ENCODE measurements at regions not wholly inside any gene's neighbourhood (a gene's known extent, or its start where the extent isn't known, plus 50 kb on each side); places are given as distances from the start of the nearest gene placed in this dataset.

DNA sequence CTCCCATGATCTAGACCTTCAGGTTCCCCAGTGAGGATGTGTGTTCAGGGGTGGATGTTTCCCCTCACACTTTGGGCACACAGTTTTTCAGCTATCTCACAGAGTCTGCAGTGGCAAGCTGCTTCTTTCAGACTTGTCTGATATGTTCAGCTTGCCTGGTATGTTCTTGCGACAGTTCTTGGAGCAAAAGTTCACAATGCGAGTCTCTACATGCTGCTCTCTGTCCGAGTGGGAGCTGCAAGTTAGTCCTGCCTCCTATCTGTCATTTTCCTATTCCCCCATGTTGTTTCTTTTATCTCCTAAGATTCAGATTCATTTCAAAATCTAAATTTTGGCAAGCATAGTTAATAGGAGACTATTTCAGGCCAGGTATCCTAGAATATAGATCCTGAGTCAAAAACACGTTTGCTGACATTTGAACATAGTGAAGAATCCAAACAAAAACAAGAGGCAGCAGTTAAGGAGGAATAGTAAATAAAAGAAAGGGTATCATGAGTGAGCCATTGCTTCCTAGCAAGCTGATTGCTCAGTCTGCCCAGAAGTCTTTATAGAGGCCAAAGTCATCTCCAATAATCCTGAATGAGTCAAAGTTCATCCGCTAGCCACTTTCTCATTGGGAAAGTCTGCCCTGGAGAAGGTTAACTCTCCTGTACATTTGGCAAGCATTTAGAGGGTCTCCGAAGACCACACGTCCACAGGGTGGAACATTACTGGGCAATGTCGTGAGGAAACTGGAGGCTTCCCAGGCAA lies 140.2 kb upstream of the MOCS1 start:
- Histone ChIP-seq H3K36me3 (no peaks in the 10 kb centered on the region), H3K27ac (no peak overlapping the region), H4K20me1 (no peaks in the 10 kb centered on the region), H3K9me3 (replicated peaks in 1 of 11) (no peaks in the 10 kb centered on the region), H3K4me2 (peak overlapping the region in 4 of 11 experiments; percentile 47 to 63 (median 52); a peak in 9 of 22 replicates), H3K4me3 (no peak overlapping the region), H3K4me1 (peaks cover 0 to 30% (median 19%) of the 10 kb centered on the region in 10 experiments; a peak in 17 of 20 replicates), H3K9ac (no peak overlapping the region), H3K27me3 (no peaks in the 10 kb centered on the region)
- TF ChIP-seq Cebpa-rat (IDR thresholded peaks at IDR 0.05), result no peak

GRCh38 chr6:40066372-40066771 lies 132.1 kb upstream of the MOCS1 start:
- no peak overlapping the region for H3K9ac ChIP-seq

GRCh38 chr6:40056865-40057264 lies 122.6 kb upstream of the MOCS1 start:
- TF ChIP-seq Cebpa-rat (IDR thresholded peaks at IDR 0.05), result no peak
- peaks cover 0 to 13% (median 0%) of the 10 kb centered on the region in 11 experiments; a peak in 3 of 22 replicates for H3K9me3 ChIP-seq (replicated peaks in 1 of 11)
- no peak overlapping the region for H3K9ac ChIP-seq
- H3K4me1 ChIP-seq, result no peaks in the 10 kb centered on the region
- no peaks in the 10 kb centered on the region for H3K27me3 ChIP-seq
- H4K20me1 ChIP-seq, result no peaks in the 10 kb centered on the region
- no peaks in the 10 kb centered on the region for H3K36me3 ChIP-seq
- H3K4me3 ChIP-seq, result no peak overlapping the region
- H3K27ac ChIP-seq, result no peak overlapping the region
- H3K4me2 ChIP-seq, result no peak overlapping the region

More at GRCh38 chr6:40066372-40066771, 132.1 kb upstream of the MOCS1 start:
- no peaks in the 10 kb centered on the region for H3K27me3 ChIP-seq
- H3K27ac ChIP-seq, result no peak overlapping the region
- TF ChIP-seq Cebpa-rat (IDR thresholded peaks at IDR 0.05), result no peak
- peaks cover 14 to 26% (median 21%) of the 10 kb centered on the region in 11 experiments for H3K9me3 ChIP-seq (replicated peaks in 1 of 11)
- no peak overlapping the region for H3K4me2 ChIP-seq
- no peaks in the 10 kb centered on the region for H4K20me1 ChIP-seq
- no peak overlapping the region for H3K4me3 ChIP-seq
- no peaks in the 10 kb centered on the region for H3K36me3 ChIP-seq
- peaks cover 0 to 27% (median 22%) of the 10 kb centered on the region in 10 experiments; a peak in 19 of 20 replicates for H3K4me1 ChIP-seq

GRCh38 chr6:40054602-40055001 lies 120.3 kb upstream of the MOCS1 start:
- no peak for TF ChIP-seq Cebpa-rat (IDR thresholded peaks at IDR 0.05)
- Histone ChIP-seq H3K9ac (no peak overlapping the region), H3K9me3 (replicated peaks in 1 of 11) (peaks cover 0 to 13% (median 0%) of the 10 kb centered on the region in 11 experiments; a peak in 3 of 22 replicates), H3K4me2 (no peak overlapping the region), H3K4me3 (no peak overlapping the region), H3K36me3 (no peaks in the 10 kb centered on the region), H3K27ac (no peak overlapping the region), H3K4me1 (no peaks in the 10 kb centered on the region), H4K20me1 (no peaks in the 10 kb centered on the region), H3K27me3 (no peaks in the 10 kb centered on the region)

DNA sequence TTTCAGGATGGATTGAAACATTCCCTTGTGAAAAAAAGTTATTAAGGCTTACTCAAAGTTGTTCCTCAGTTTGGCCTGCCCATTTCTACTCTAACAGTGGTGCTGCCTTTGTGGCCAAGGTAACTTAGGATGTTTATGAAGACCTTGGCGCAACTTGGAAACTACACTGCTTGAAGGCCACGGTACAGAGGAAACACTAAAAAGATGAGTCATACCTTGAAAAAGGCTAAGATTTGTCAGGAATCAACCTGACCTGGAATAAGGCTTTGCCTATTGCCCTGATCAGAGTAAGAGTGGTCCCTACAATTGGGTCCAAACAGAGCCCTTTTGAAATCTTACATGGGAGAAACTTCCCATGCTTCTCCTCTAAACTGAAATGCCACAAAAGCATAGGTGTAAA lies 119.9 kb upstream of the MOCS1 start:
- Histone ChIP-seq H3K36me3 (no peaks in the 10 kb centered on the region), H4K20me1 (no peaks in the 10 kb centered on the region), H3K4me1 (no peaks in the 10 kb centered on the region), H3K27ac (no peak overlapping the region), H3K4me2 (no peak overlapping the region), H3K9ac (no peak overlapping the region), H3K9me3 (replicated peaks in 1 of 11) (peaks cover 0 to 13% (median 0%) of the 10 kb centered on the region in 11 experiments; a peak in 3 of 22 replicates), H3K27me3 (no peaks in the 10 kb centered on the region), H3K4me3 (no peak overlapping the region)
- no peak for TF ChIP-seq Cebpa-rat (IDR thresholded peaks at IDR 0.05)

DNA sequence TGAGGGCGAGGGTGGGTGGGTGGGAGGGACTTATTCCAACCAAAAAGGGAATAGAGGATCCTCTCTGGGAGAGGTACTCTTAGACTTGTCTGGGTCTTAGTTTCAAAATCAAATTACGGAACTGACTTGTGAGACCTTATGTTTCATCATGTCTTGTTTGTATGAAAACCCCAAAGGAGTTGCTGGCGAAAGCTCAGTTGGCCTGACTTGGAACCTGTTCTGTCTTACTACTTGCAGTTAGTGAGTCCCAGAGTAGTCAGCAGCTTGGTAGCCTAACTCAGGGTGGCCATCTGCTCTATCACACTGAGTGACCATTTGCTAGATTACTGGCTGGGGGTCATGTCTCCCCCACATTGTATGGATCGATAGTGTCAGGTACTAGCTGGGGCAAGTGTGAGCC lies 114.9 kb upstream of the MOCS1 start:
- TF ChIP-seq Cebpa-rat (IDR thresholded peaks at IDR 0.05), result no peak
- Histone ChIP-seq H3K27me3 (no peaks in the 10 kb centered on the region), H3K4me2 (no peak overlapping the region), H3K4me1 (no peaks in the 10 kb centered on the region), H4K20me1 (no peaks in the 10 kb centered on the region), H3K9ac (no peak overlapping the region), H3K36me3 (no peaks in the 10 kb centered on the region), H3K9me3 (replicated peaks in 1 of 11) (peaks cover 0 to 12% (median 3%) of the 10 kb centered on the region in 11 experiments; a peak in 11 of 22 replicates), H3K4me3 (no peak overlapping the region), H3K27ac (no peak overlapping the region)

DNA sequence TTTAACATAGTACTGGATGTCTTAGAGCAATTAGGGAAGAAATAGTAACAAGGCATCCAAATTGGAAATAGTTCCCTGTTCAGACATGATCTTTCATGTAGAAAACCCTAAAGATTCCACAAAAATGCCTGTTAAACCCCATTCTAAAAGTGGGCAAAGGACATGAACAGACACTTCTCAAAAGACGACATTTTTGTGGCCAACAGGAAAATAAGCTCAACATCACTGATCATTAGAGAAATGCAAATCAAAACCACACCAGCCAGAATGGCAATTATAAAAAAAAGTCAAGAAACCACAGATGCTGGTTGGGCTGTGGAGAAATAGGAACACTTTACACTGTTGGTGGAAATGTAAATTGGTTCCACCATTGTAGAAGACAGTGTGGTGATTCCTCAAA lies 109.9 kb upstream of the MOCS1 start:
- Histone ChIP-seq H3K9me3 (replicated peaks in 1 of 11) (peaks cover 23 to 39% (median 33%) of the 10 kb centered on the region in 11 experiments), H3K27ac (no peak overlapping the region), H4K20me1 (no peaks in the 10 kb centered on the region), H3K4me1 (peaks cover 0 to 19% (median 8%) of the 10 kb centered on the region in 10 experiments; a peak in 9 of 20 replicates), H3K9ac (no peak overlapping the region), H3K27me3 (no peaks in the 10 kb centered on the region), H3K4me3 (no peak overlapping the region), H3K4me2 (no peak overlapping the region), H3K36me3 (no peaks in the 10 kb centered on the region)
- TF ChIP-seq Cebpa-rat (IDR thresholded peaks at IDR 0.05), result no peak

- Histone ChIP-seq H3K4me3 (no peak overlapping the region), H3K27ac (no peak overlapping the region), H3K36me3 (no peaks in the 10 kb centered on the region), H3K4me2 (peak overlapping the region in 6 of 11 experiments; percentile 13 to 75 (median 52); a peak in 10 of 22 replicates), H3K9ac (no peak overlapping the region), H3K9me3 (replicated peaks in 1 of 11) (peaks cover 23 to 39% (median 32%) of the 10 kb centered on the region in 11 experiments), H3K27me3 (no peaks in the 10 kb centered on the region), H3K4me1 (peaks cover 0 to 23% (median 8%) of the 10 kb centered on the region in 10 experiments; a peak in 9 of 20 replicates), H4K20me1 (no peaks in the 10 kb centered on the region)
- no peak for TF ChIP-seq Cebpa-rat (IDR thresholded peaks at IDR 0.05)
Measured at GRCh38 chr6:40042232-40042631, 108.0 kb upstream of the MOCS1 start.

GRCh38 chr6:40039042-40039441 lies 104.8 kb upstream of the MOCS1 start:
- no peaks in the 10 kb centered on the region for H3K36me3 ChIP-seq
- H3K4me3 ChIP-seq, result no peak overlapping the region
- no peak overlapping the region for H3K9ac ChIP-seq
- H3K27ac ChIP-seq, result no peak overlapping the region
- no peaks in the 10 kb centered on the region for H4K20me1 ChIP-seq
- H3K9me3 ChIP-seq (replicated peaks in 1 of 11), result peaks cover 22 to 32% (median 28%) of the 10 kb centered on the region in 11 experiments
- peaks cover 0 to 23% (median 8%) of the 10 kb centered on the region in 10 experiments; a peak in 9 of 20 replicates for H3K4me1 ChIP-seq
- peak overlapping the region in 3 of 11 experiments; percentile 27 to 62 (median 51); a peak in 5 of 22 replicates for H3K4me2 ChIP-seq
- H3K27me3 ChIP-seq, result no peaks in the 10 kb centered on the region
- no peak for TF ChIP-seq Cebpa-rat (IDR thresholded peaks at IDR 0.05)

Measured in BLaER1 treated with 17β-estradiol and CSF1 and Interleukin-3, amounts not matched to agents 10 nM and 100 nM (cell line).